ENCODE measurements at regions not wholly inside any gene's neighbourhood (a gene's known extent, or its start where the extent isn't known, plus 50 kb on each side); places are given as distances from the start of the nearest gene placed in this dataset.

GRCh38 chr6:68473433-68474210 lies 161.5 kb upstream of the ADGRB3 start:
- ATAC-seq (replicated peaks), result no peak
- Mint-ChIP-seq H3K27ac (no peak overlapping the region), H3K9me3 (peaks cover 7 to 13% of the 10 kb centered on the region in 2 donors), H3K36me3 (ENCODE audit: insufficient read depth) (no peaks in the 10 kb centered on the region), H3K4me3 (no peak overlapping the region), H3K4me1 (ENCODE audit: low read depth in 2 of 2) (no peaks in the 10 kb centered on the region), H3K27me3 (no peaks in the 10 kb centered on the region)
- DNase-seq, result no peak

- Mint-ChIP-seq H3K4me1 (ENCODE audit: low read depth in 2 of 2) (no peaks in the 10 kb centered on the region), H3K27me3 (no peaks in the 10 kb centered on the region), H3K27ac (no peak overlapping the region), H3K9me3 (peaks cover 4 to 8% of the 10 kb centered on the region in 2 donors), H3K36me3 (ENCODE audit: insufficient read depth) (no peaks in the 10 kb centered on the region), H3K4me3 (no peak overlapping the region)
- DNase-seq (no peak), ATAC-seq (replicated peaks) (no peak)
Measured at GRCh38 chr6:68468244-68468884, 166.7 kb upstream of the ADGRB3 start.

- no peak for DNase-seq
- no peak for ATAC-seq (replicated peaks)
- no peaks in the 10 kb centered on the region for H3K27me3 Mint-ChIP-seq
- peaks cover 8 to 15% of the 10 kb centered on the region in 2 donors for H3K9me3 Mint-ChIP-seq
- H3K4me1 Mint-ChIP-seq (ENCODE audit: low read depth in 2 of 2), result no peaks in the 10 kb centered on the region
- no peak overlapping the region for H3K27ac Mint-ChIP-seq
- H3K36me3 Mint-ChIP-seq (ENCODE audit: insufficient read depth), result no peaks in the 10 kb centered on the region
- no peak overlapping the region for H3K4me3 Mint-ChIP-seq
Measured at GRCh38 chr6:68458447-68458846, 176.6 kb upstream of the ADGRB3 start.

GRCh38 chr6:68447112-68447511 lies 188.0 kb upstream of the ADGRB3 start:
- Mint-ChIP-seq H3K36me3 (ENCODE audit: insufficient read depth) (no peaks in the 10 kb centered on the region), H3K27me3 (no peaks in the 10 kb centered on the region), H3K9me3 (peaks cover 6 to 7% of the 10 kb centered on the region in 2 donors), H3K4me1 (ENCODE audit: low read depth in 2 of 2) (no peaks in the 10 kb centered on the region), H3K27ac (no peak overlapping the region), H3K4me3 (no peak overlapping the region)
- ATAC-seq (replicated peaks) (no peak), DNase-seq (no peak)

- no peak for DNase-seq
- Mint-ChIP-seq H3K36me3 (ENCODE audit: insufficient read depth) (no peaks in the 10 kb centered on the region), H3K4me1 (ENCODE audit: low read depth in 2 of 2) (no peaks in the 10 kb centered on the region), H3K27me3 (no peaks in the 10 kb centered on the region), H3K4me3 (no peak overlapping the region), H3K9me3 (peaks cover 2 to 4% of the 10 kb centered on the region in 2 donors), H3K27ac (no peak overlapping the region)
- ATAC-seq (replicated peaks), result no peak
Measured at GRCh38 chr6:68445926-68446325, 189.2 kb upstream of the ADGRB3 start.

GRCh38 chr6:68443704-68444103 lies 191.4 kb upstream of the ADGRB3 start:
- ATAC-seq (replicated peaks) (no peak), DNase-seq (no peak)
- Mint-ChIP-seq H3K27ac (no peak overlapping the region), H3K4me3 (no peak overlapping the region), H3K4me1 (ENCODE audit: low read depth in 2 of 2) (no peaks in the 10 kb centered on the region), H3K9me3 (peaks cover 0 to 6% of the 10 kb centered on the region in 2 donors), H3K36me3 (ENCODE audit: insufficient read depth) (no peaks in the 10 kb centered on the region), H3K27me3 (no peaks in the 10 kb centered on the region)

GRCh38 chr6:68427630-68428029 lies 207.5 kb upstream of the ADGRB3 start:
- Mint-ChIP-seq H3K36me3 (ENCODE audit: insufficient read depth) (no peaks in the 10 kb centered on the region), H3K4me1 (ENCODE audit: low read depth in 2 of 2) (no peaks in the 10 kb centered on the region), H3K27ac (no peak overlapping the region), H3K4me3 (no peak overlapping the region), H3K9me3 (peaks cover 6 to 11% of the 10 kb centered on the region in 2 donors), H3K27me3 (no peaks in the 10 kb centered on the region)
- DNase-seq (no peak), ATAC-seq (replicated peaks) (no peak)

GRCh38 chr6:68410021-68410420 lies 225.1 kb upstream of the ADGRB3 start:
- ATAC-seq (replicated peaks), result no peak
- H3K4me3 Mint-ChIP-seq, result no peak overlapping the region
- no peaks in the 10 kb centered on the region for H3K27me3 Mint-ChIP-seq
- no peaks in the 10 kb centered on the region for H3K4me1 Mint-ChIP-seq (ENCODE audit: low read depth in 2 of 2)
- DNase-seq, result no peak
- H3K36me3 Mint-ChIP-seq (ENCODE audit: insufficient read depth), result peaks cover 3% of the 10 kb centered on the region
- peaks cover 0 to 6% of the 10 kb centered on the region in 2 donors for H3K9me3 Mint-ChIP-seq
- H3K27ac Mint-ChIP-seq, result no peak overlapping the region

- Mint-ChIP-seq H3K4me1 (ENCODE audit: low read depth in 2 of 2) (no peaks in the 10 kb centered on the region), H3K36me3 (ENCODE audit: insufficient read depth) (peaks cover 3% of the 10 kb centered on the region), H3K27me3 (no peaks in the 10 kb centered on the region), H3K27ac (no peak overlapping the region), H3K9me3 (peaks cover 12 to 15% of the 10 kb centered on the region in 2 donors), H3K4me3 (no peak overlapping the region)
- DNase-seq (no peak), ATAC-seq (replicated peaks) (no peak)
Measured at GRCh38 chr6:68400396-68400795, 234.7 kb upstream of the ADGRB3 start.

GRCh38 chr6:68391953-68392352 lies 243.1 kb upstream of the ADGRB3 start:
- no peaks in the 10 kb centered on the region for H3K36me3 Mint-ChIP-seq (ENCODE audit: insufficient read depth)
- no peak overlapping the region for H3K27ac Mint-ChIP-seq
- no peak for ATAC-seq (replicated peaks)
- DNase-seq, result no peak
- peaks cover 0 to 5% of the 10 kb centered on the region in 2 donors for H3K9me3 Mint-ChIP-seq
- H3K4me1 Mint-ChIP-seq (ENCODE audit: low read depth in 2 of 2), result no peaks in the 10 kb centered on the region
- no peaks in the 10 kb centered on the region for H3K27me3 Mint-ChIP-seq
- H3K4me3 Mint-ChIP-seq, result no peak overlapping the region

- H3K4me1 Mint-ChIP-seq (ENCODE audit: low read depth in 2 of 2), result no peaks in the 10 kb centered on the region
- H3K27ac Mint-ChIP-seq, result no peak overlapping the region
- H3K9me3 Mint-ChIP-seq, result peaks cover 3 to 13% of the 10 kb centered on the region in 2 donors
- ATAC-seq (replicated peaks) (no peak), DNase-seq (no peak)
- H3K27me3 Mint-ChIP-seq, result no peaks in the 10 kb centered on the region
- no peaks in the 10 kb centered on the region for H3K36me3 Mint-ChIP-seq (ENCODE audit: insufficient read depth)
- no peak overlapping the region for H3K4me3 Mint-ChIP-seq
Measured at GRCh38 chr6:68372991-68373390, 262.1 kb upstream of the ADGRB3 start.

- Mint-ChIP-seq H3K36me3 (ENCODE audit: insufficient read depth) (no peaks in the 10 kb centered on the region), H3K27ac (no peak overlapping the region), H3K4me1 (ENCODE audit: low read depth in 2 of 2) (no peaks in the 10 kb centered on the region), H3K9me3 (peaks cover 3 to 21% of the 10 kb centered on the region in 2 donors), H3K27me3 (no peaks in the 10 kb centered on the region), H3K4me3 (no peak overlapping the region)
- DNase-seq (no peak), ATAC-seq (replicated peaks) (no peak)
Measured at GRCh38 chr6:68368845-68369244, 266.2 kb upstream of the ADGRB3 start.

- Mint-ChIP-seq H3K27ac (no peak overlapping the region), H3K4me3 (no peak overlapping the region), H3K9me3 (peaks cover 3 to 22% of the 10 kb centered on the region in 2 donors), H3K36me3 (ENCODE audit: insufficient read depth) (no peaks in the 10 kb centered on the region), H3K27me3 (no peaks in the 10 kb centered on the region), H3K4me1 (ENCODE audit: low read depth in 2 of 2) (no peaks in the 10 kb centered on the region)
- ATAC-seq (replicated peaks) (no peak), DNase-seq (no peak)
Measured at GRCh38 chr6:68364271-68364805, 270.7 kb upstream of the ADGRB3 start.

GRCh38 chr6:68343901-68344300 lies 291.2 kb upstream of the ADGRB3 start:
- peaks cover 0 to 4% of the 10 kb centered on the region in 2 donors for H3K9me3 Mint-ChIP-seq
- H3K27ac Mint-ChIP-seq, result no peak overlapping the region

More at GRCh38 chr6:68343901-68344300, 291.2 kb upstream of the ADGRB3 start:
- Mint-ChIP-seq H3K4me3 (no peak overlapping the region), H3K36me3 (ENCODE audit: insufficient read depth) (no peaks in the 10 kb centered on the region), H3K4me1 (ENCODE audit: low read depth in 2 of 2) (no peaks in the 10 kb centered on the region), H3K27me3 (no peaks in the 10 kb centered on the region)
- ATAC-seq (replicated peaks), result no peak
- no peak for DNase-seq
